ENCODE measurements at regions not wholly inside any gene's neighbourhood (a gene's known extent, or its start where the extent isn't known, plus 50 kb on each side); places are given as distances from the start of the nearest gene placed in this dataset.

DNA sequence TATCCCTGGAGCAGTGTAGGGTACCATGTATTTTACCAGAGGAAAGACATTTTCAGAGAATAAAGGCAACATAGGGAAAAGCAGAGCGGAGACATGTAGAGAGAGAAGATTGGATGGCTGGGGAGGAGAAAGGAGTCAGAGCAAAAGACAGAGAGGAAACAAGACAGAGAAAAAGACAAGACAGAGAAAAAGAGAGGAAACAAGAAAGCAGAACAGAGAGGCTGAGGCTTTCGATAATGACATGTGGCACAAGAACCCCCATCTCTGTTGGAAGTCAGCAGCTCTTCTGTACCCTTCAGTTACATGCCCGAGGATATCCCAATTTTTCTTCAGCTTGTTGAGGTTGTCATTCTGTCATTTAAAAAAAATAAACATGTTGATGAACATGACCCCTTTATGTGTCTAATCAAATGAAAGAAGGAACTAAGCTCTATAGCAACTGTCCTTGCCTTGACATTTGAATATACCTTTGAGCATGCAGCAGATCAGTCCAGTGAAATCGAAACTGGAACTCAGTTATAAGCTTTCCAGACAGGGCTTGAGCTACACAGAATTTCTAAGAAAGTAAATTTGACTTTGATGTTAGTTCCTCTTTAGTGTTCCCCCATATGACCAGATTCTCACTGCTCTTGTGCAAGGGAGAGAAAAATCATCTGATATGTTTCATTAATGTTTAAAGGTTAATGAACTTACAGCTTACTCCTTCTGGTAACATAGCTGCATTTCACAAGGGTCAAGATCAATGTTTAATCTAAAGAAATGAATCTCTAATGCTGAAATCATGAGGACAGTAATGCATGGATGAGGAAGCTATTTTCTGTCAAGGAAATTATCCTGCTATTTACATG lies 75.1 kb upstream of the SP4 start:
- DNase-seq (ENCODE audit: extremely low read depth, low read depth), result no peak
- TF ChIP-seq, protein P1, sequence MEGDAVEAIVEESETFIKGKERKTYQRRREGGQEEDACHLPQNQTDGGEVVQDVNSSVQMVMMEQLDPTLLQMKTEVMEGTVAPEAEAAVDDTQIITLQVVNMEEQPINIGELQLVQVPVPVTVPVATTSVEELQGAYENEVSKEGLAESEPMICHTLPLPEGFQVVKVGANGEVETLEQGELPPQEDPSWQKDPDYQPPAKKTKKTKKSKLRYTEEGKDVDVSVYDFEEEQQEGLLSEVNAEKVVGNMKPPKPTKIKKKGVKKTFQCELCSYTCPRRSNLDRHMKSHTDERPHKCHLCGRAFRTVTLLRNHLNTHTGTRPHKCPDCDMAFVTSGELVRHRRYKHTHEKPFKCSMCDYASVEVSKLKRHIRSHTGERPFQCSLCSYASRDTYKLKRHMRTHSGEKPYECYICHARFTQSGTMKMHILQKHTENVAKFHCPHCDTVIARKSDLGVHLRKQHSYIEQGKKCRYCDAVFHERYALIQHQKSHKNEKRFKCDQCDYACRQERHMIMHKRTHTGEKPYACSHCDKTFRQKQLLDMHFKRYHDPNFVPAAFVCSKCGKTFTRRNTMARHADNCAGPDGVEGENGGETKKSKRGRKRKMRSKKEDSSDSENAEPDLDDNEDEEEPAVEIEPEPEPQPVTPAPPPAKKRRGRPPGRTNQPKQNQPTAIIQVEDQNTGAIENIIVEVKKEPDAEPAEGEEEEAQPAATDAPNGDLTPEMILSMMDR (IDR thresholded peaks at IDR 0.05; ENCODE audit: low read depth, low read length, missing control alignments), result no peak
- no peak overlapping the region for H3K4me3 ChIP-seq (replicated peaks; ENCODE audit: low read depth, low read length)

DNA sequence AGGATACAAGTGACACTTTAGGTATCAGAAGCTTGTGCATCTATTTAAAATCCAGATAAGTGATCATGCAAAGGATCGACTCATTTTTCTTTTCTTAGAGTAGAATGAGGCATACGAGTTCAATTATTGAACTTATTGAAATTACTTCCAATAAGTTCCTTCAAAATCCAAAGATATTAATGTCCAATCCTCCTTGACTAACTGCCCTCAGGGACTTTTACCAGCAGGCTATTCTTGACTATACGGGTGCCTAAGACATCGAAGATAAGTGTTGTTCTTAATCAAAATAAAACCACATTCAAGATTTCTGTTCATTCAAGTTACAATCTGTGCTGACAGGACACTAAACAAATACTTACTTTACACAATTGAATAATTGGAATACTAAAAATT lies 74.5 kb upstream of the SP4 start:
- no peak overlapping the region for H3K4me3 ChIP-seq (replicated peaks; ENCODE audit: low read depth, low read length)
- TF ChIP-seq, protein P1 (IDR thresholded peaks at IDR 0.05; ENCODE audit: low read depth, low read length, missing control alignments), result no peak
- no peak for DNase-seq (ENCODE audit: extremely low read depth, low read depth)

DNA sequence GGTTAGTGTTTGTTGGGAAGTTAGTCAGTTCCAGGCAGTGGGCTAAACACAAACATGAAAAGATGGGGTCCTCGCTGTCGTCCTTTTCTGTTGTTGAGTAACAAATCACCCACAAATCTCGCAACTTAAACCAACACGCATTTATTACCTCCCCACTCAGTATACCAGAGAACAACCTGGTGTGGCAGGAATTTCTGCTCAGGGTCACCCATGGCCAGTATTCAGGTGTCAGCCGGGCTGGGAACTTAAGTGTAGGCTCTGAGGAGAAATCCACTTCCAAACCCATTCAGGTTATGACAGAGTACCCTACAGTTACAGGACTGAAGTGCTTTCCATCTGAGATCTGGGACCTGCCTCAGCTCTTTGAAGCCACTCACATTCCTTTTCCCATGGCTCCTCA lies 73.6 kb upstream of the SP4 start:
- no peak overlapping the region for H3K4me3 ChIP-seq (replicated peaks; ENCODE audit: low read depth, low read length)
- DNase-seq (ENCODE audit: extremely low read depth, low read depth), result no peak
- TF ChIP-seq, protein P1 (IDR thresholded peaks at IDR 0.05; ENCODE audit: low read depth, low read length, missing control alignments), result no peak

DNA sequence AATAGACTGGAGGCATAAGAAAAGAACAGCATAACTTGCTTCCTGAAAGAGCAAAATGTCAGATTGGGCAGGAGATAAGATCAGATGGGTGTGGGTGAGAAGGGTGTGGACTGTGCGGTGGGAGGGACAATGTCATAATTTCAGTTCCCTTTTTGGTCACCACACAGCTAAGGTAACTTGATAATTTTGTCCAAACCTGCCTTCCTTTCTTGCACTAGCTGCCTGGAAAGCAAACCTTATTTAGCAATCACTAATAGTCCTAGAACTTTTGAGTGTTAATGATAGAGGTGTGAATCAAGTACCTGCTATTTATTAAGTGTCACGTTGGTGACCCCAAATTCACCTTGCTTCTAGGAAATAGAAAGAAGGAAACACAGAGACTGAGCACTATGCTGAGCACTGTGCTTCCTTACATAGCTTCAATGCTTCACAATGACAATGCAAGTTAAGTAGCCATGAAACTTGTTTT lies 72.4 kb upstream of the SP4 start:
- H3K4me3 ChIP-seq (replicated peaks; ENCODE audit: low read depth, low read length), result no peak overlapping the region
- DNase-seq (ENCODE audit: extremely low read depth, low read depth), result no peak
- TF ChIP-seq, protein P1 (IDR thresholded peaks at IDR 0.05; ENCODE audit: low read depth, low read length, missing control alignments), result no peak

DNA sequence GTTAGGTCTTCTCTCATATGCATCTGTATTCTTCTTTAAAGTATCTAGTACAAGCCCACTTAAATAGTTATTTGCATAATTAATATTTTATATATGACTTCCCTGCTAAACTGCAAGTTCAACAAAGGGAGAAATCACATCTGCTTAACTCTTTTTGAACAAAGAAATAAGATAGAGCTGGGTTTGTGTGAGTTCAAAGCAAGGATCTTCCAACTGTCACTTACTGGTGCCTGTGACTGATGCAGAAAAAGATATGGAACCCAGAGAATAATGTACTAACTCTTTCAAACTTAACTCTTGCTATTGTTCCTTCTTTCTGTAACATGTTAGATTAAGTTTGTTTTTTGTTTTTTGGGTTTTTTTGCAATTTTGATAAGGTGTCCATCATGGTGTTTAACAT lies 71.3 kb upstream of the SP4 start:
- TF ChIP-seq, protein P1 (IDR thresholded peaks at IDR 0.05; ENCODE audit: low read depth, low read length, missing control alignments), result no peak
- no peak overlapping the region for H3K4me3 ChIP-seq (replicated peaks; ENCODE audit: low read depth, low read length)
- no peak for DNase-seq (ENCODE audit: extremely low read depth, low read depth)

DNA sequence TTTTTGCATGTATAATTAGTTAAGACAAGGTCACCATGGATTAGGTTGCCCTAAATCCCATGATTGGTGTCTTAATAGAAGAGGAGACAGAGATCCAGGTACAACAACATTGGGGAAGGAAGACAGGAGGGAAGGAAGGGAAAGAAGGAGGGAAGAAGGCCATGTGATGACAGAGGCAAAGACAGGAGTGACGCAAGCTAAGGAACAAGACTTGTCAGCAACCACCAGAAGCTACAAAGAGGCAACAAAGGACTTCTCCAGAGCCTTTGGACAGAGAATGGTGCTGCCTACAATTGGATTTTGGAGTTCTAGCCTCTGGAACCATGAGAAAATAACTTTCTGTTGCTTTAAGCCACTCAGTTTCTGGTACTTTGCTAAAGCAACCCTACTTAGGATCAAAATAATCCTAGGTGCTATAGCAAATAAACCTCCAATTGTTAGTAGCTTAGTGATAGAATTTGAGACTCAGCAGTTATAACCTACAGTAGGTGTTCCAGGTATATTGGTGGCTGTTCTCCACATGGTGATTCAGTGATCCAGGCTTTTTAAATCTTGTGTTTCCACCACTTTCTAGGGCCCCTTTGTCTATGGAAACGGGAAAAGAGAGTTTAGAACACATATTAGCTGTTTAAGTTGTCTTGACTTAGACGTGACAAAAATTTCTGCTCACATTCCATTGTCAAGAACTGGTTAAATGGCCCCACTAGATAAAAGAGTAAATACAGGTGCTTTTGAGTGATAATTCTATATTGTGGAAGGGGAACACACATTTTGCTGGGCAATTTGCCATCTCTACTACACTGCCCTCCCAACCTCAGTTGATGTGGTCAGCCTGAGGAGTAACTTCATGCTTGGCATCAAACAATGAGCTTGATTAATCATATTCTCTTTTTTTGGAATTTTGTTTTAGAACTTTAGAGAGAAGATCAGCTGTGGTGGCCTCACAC lies 70.5 kb upstream of the SP4 start:
- DNase-seq (ENCODE audit: extremely low read depth, low read depth), result no peak

More for the DNA sequence above, 70.5 kb upstream of the SP4 start:
- no peak overlapping the region for H3K4me3 ChIP-seq (replicated peaks; ENCODE audit: low read depth, low read length)
- TF ChIP-seq, protein P1 (IDR thresholded peaks at IDR 0.05; ENCODE audit: low read depth, low read length, missing control alignments), result no peak

Measured in HFF-Myc (cell line).